HK-2 (cell line): ENCODE measurements at regions not wholly inside any gene's neighbourhood (a gene's known extent, or its start where the extent isn't known, plus 50 kb on each side); places are given as distances from the start of the nearest gene placed in this dataset.
A peak's percentile ranks its signal among the peaks of the same experiment; 100 is the strongest.
"Not testable (repeated sequence)": the region's sequence is repeated elsewhere in the genome, so short reads cannot be mapped to it uniquely, and the experiment has no call there.

Experiments used
- DNase-seq: peaks from one replicate; pipeline ENCODE4 v3.0.0-alpha.2; 2018; ENCODE audit not compliant: unreplicated experiment

GRCh38 chr9:22170556-22170955 lies 161.5 kb upstream of the CDKN2B start:
- DNase-seq, result no peak

DNA sequence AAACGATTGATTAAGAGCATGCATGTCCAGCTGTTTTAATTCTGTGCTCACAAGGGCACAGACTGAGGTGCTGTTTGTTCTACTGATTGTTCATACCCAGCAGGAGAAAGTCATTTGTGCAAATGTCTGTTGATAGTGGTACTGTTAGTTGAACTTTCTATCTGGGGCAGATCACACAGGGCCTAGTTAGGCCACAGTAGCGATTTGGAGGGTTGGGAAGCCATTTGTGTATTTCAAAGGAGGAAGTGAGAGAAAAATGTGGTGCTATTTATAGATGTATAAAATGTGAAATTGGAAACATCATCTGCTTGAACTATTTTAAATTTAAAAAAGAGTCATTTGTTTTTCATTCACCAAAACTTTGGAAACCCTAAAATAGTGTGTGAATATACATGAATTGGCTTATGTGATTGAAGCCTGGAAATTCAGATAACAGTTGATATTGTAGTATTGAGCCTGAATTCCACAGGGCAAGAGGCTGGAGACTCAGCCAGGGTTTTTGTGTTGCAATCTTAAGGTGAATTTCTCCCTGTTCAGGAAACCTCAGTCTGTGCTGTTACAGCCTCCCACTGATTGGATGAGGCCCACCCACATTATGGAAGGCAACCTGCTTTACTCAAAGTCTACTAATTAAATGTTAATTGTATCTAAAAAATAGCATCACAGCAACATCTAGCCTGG lies 162.0 kb upstream of the CDKN2B start:
- DNase-seq, result no peak

GRCh38 chr9:22171691-22172090 lies 162.6 kb upstream of the CDKN2B start:
- DNase-seq, result no peak

GRCh38 chr9:22173908-22174307 lies 164.8 kb upstream of the CDKN2B start:
- no peak for DNase-seq

DNA sequence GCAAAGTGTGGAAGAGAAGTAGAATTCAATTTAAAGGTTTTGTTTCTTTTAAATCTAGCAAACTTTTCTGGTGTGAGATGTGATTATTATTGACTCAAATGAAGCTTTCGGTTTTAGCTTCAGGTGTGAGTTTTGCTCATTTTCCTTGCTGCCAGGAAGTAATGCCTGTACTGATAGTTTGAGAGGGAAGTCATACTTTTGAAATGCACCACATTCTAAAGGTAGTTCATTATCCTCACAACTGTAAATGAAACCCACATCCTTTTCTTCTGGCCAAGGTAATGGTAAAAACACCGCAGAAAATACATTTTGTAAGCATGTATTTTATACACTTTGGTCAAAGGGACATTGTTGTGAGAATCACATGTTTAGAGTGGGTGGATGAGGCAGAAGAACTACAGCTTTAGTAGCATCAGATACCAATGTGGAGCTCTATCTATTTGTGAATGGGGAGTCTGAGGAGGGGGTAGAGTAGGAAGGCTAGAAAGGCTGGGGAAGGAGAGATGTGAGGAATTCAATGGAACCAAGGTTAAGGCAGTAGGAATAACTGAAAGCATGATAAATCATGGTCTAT lies 167.0 kb upstream of the CDKN2B start:
- no peak for DNase-seq

DNA sequence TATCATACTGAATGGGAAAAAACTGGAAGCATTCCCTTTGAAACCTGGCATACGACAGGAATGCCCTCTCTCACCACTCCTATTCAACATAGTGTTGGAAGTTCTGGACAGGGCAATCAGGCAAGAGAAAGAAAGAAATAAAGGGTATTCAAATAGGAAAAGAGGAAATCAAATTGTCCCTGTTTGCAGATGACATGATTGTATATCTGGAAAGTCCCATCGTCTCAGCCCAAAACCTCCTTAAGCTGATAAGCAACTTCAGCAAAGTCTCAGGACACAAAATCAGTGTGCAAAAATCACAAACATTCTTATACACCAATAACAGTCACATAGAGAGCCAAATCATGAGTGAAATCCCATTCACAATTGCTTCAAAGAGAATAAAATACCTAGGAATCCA lies 171.9 kb upstream of the CDKN2B start:
- not testable (repeated sequence) for DNase-seq

- no peak for DNase-seq
Observed at GRCh38 chr9:22189471-22189870, 180.4 kb upstream of the CDKN2B start.

DNA sequence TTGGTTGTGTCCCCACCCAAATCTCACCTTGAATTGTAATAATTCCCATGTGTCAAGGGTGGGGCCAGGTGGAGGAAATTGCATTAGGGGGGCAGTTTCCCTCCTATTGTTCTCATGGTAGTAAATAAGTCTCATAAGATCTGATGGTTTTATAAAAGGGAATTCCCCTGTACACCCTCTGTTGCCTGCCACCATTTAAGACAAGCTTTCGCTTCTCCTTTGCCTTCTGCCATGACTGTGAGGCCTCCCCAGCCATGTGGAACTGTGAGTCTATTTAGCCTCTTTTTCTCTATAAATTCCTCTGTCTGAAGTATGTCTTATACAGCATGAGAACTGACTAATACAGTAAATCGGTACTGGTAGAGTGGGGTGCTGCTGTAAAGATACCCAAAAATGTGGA lies 187.9 kb upstream of the CDKN2B start:
- DNase-seq, result not testable (repeated sequence)

- no peak for DNase-seq
Observed at GRCh38 chr9:22198681-22199080, 189.6 kb upstream of the CDKN2B start.

DNA sequence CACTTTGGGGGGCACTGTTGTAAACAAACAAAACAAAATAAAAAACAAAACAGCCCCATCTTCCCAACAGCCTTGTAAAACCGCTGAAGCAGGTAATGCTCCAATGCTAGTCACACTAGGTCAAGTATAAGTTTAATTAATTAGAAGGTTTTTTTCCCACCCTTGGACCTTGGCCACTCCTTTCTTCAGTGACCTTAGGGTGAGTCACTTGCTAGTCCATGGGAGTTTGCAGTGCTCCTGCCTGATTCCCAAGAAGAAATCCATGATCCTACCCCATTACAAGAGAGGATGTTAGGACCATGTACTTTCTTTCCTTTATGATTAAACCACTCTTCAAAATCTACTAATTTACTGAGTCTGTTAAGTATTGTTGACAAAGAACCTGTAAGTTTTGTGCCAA lies 192.2 kb upstream of the CDKN2B start:
- no peak for DNase-seq

GRCh38 chr9:22203371-22204138 lies 194.4 kb upstream of the CDKN2B start:
- no peak for DNase-seq

- DNase-seq, result no peak
Observed at GRCh38 chr9:22204240-22204639, 195.1 kb upstream of the CDKN2B start.

- no peak for DNase-seq
Observed at GRCh38 chr9:22206833-22207232, 197.7 kb upstream of the CDKN2B start.

- DNase-seq, result no peak
Observed at GRCh38 chr9:22208846-22209585, 199.9 kb upstream of the CDKN2B start.

DNA sequence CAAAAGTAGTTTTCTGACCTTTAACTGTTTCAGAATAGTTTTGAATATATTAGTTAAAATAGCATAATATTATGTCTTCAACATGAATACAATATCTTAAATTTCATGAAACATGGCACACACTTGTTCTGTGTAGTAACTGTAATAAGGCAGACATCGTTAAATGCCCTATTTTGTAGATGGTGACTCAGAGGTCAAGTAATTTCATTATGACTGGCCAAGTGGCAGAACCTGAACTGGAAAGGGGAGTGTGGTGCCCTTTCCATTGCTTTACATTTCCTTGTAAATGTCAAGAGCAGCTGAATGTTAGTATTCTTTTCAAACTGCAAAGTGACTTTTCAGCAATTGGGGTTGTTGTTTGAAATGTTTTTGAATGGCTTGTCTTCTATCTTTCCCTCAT lies 201.2 kb upstream of the CDKN2B start:
- no peak for DNase-seq

- DNase-seq, result no peak
Observed at GRCh38 chr9:22210936-22211335, 201.8 kb upstream of the CDKN2B start.

GRCh38 chr9:22211588-22212360 lies 202.7 kb upstream of the CDKN2B start:
- DNase-seq, result no peak

DNA sequence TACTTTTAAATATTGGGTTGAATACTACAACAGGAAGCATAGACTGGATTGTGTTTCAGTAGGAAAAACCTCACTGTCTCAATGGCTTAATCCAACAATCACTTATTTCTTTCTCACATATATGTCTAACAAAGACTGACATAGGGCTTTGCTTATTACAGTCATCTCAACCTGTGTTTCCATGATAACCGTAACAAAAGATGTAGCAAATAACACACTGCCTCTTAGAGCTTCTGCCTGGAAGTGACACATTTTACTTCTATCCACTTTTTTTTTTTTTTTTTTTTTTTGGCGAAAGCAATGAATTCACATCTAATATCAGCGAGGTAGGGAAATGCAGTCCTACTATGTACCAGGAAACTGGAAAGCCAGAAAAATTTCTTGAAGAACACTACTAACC lies 204.9 kb upstream of the CDKN2B start:
- DNase-seq, result no peak

- no peak for DNase-seq
Observed at GRCh38 chr9:22214497-22215031, 205.5 kb upstream of the CDKN2B start.

- DNase-seq, result no peak
Observed at GRCh38 chr9:22215521-22215920, 206.4 kb upstream of the CDKN2B start.

GRCh38 chr9:22216730-22217172 lies 207.6 kb upstream of the CDKN2B start:
- DNase-seq, result peak; percentile 6
